ENCODE measurements at regions not wholly inside any gene's neighbourhood (a gene's known extent, or its start where the extent isn't known, plus 50 kb on each side); places are given as distances from the start of the nearest gene placed in this dataset.

GRCh38 chr15:95252404-95252803, 1021.0 kb downstream of the MCTP2 start:
- H3K27ac ChIP-seq (ENCODE audit: low read length) = no peak overlapping the region
- H3K79me2 ChIP-seq (ENCODE audit: insufficient read depth, low read length) = no peaks in the 10 kb centered on the region
- H3K36me3 ChIP-seq (ENCODE audit: insufficient read depth, low read length) = no peaks in the 10 kb centered on the region
- H3K4me3 ChIP-seq (ENCODE audit: low read depth in 1 of 2, low read length in 2 of 2) = no peak overlapping the region
- H2AFZ ChIP-seq (ENCODE audit: low read depth, low read length) = no peak overlapping the region
- H3K4me1 ChIP-seq (ENCODE audit: insufficient read depth, low read length) = no peaks in the 10 kb centered on the region
- H4K20me1 ChIP-seq (ENCODE audit: insufficient read depth, low read length) = no peaks in the 10 kb centered on the region
- TF ChIP-seq EZH2 (IDR thresholded peaks at IDR 0.05; ENCODE audit: borderline replicate concordance, low read depth, low read length, severe bottlenecking) = no peak
- no peak for TF ChIP-seq CTCF (IDR thresholded peaks at IDR 0.05; ENCODE audit: borderline replicate concordance, extremely low read depth, low read length, poor library complexity, severe bottlenecking)
- H3K9me3 ChIP-seq (ENCODE audit: insufficient read depth, low read length, severe bottlenecking) = no peaks in the 10 kb centered on the region
- ATAC-seq (ENCODE audit: insufficient read depth, low read depth) = no peak
- H3K27me3 ChIP-seq (ENCODE audit: insufficient read depth, low read length, poor library complexity) = peaks cover 10% of the 10 kb centered on the region
- DNase-seq = no peak
- no peak overlapping the region for H3K4me2 ChIP-seq (ENCODE audit: insufficient read depth, low read length)
- H3K9ac ChIP-seq (ENCODE audit: low read depth, low read length) = no peak overlapping the region

GRCh38 chr15:95254263-95254662, 1022.9 kb downstream of the MCTP2 start:
- Histone ChIP-seq H3K79me2 (ENCODE audit: insufficient read depth, low read length) (no peaks in the 10 kb centered on the region), H4K20me1 (ENCODE audit: insufficient read depth, low read length) (no peaks in the 10 kb centered on the region), H3K4me2 (ENCODE audit: insufficient read depth, low read length) (no peak overlapping the region), H3K4me3 (ENCODE audit: low read depth in 1 of 2, low read length in 2 of 2) (no peak overlapping the region), H3K4me1 (ENCODE audit: insufficient read depth, low read length) (no peaks in the 10 kb centered on the region), H3K9me3 (ENCODE audit: insufficient read depth, low read length, severe bottlenecking) (no peaks in the 10 kb centered on the region), H3K27me3 (ENCODE audit: insufficient read depth, low read length, poor library complexity) (peaks cover 10% of the 10 kb centered on the region), H2AFZ (ENCODE audit: low read depth, low read length) (no peak overlapping the region), H3K9ac (ENCODE audit: low read depth, low read length) (no peak overlapping the region), H3K27ac (ENCODE audit: low read length) (no peak overlapping the region), H3K36me3 (ENCODE audit: insufficient read depth, low read length) (no peaks in the 10 kb centered on the region)
- no peak for DNase-seq
- TF ChIP-seq EZH2 (IDR thresholded peaks at IDR 0.05; ENCODE audit: borderline replicate concordance, low read depth, low read length, severe bottlenecking) (no peak), CTCF (IDR thresholded peaks at IDR 0.05; ENCODE audit: borderline replicate concordance, extremely low read depth, low read length, poor library complexity, severe bottlenecking) (no peak)
- ATAC-seq (ENCODE audit: insufficient read depth, low read depth) = no peak

DNA sequence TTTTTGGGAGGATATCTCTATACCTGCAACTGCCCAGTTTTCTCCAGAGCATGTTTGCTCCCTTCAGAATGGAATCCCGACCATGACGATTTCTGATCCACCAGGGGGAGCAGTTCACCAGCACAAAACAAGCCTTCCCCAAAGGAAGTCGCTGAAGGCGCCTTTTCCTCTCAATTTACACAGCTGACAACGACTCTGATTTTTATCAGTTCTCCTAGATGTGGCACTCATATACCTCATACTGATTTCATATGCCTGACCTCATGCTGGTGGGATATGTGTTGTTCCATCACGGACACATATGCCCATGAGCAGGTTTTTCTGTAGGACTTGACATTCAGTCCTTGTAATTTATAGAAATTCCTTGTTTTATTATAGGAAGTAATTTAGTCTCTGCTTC, 1028.2 kb downstream of the MCTP2 start:
- Histone ChIP-seq H3K27ac (ENCODE audit: low read length) (no peak overlapping the region), H3K4me2 (ENCODE audit: insufficient read depth, low read length) (no peak overlapping the region), H3K36me3 (ENCODE audit: insufficient read depth, low read length) (no peaks in the 10 kb centered on the region), H3K79me2 (ENCODE audit: insufficient read depth, low read length) (no peaks in the 10 kb centered on the region), H3K4me1 (ENCODE audit: insufficient read depth, low read length) (peaks cover 3% of the 10 kb centered on the region; the same call in 1 of the 2 replicates), H3K9me3 (ENCODE audit: insufficient read depth, low read length, severe bottlenecking) (no peaks in the 10 kb centered on the region), H3K4me3 (ENCODE audit: low read depth in 1 of 2, low read length in 2 of 2) (no peak overlapping the region), H4K20me1 (ENCODE audit: insufficient read depth, low read length) (no peaks in the 10 kb centered on the region), H3K9ac (ENCODE audit: low read depth, low read length) (no peak overlapping the region), H2AFZ (ENCODE audit: low read depth, low read length) (no peak overlapping the region), H3K27me3 (ENCODE audit: insufficient read depth, low read length, poor library complexity) (peaks cover 8% of the 10 kb centered on the region)
- peak; percentile 59 for DNase-seq
- peak; percentile 80 for TF ChIP-seq CTCF (IDR thresholded peaks at IDR 0.05; ENCODE audit: borderline replicate concordance, extremely low read depth, low read length, poor library complexity, severe bottlenecking)
- no peak for TF ChIP-seq EZH2 (IDR thresholded peaks at IDR 0.05; ENCODE audit: borderline replicate concordance, low read depth, low read length, severe bottlenecking)
- peak; percentile 66 for ATAC-seq (ENCODE audit: insufficient read depth, low read depth)

DNA sequence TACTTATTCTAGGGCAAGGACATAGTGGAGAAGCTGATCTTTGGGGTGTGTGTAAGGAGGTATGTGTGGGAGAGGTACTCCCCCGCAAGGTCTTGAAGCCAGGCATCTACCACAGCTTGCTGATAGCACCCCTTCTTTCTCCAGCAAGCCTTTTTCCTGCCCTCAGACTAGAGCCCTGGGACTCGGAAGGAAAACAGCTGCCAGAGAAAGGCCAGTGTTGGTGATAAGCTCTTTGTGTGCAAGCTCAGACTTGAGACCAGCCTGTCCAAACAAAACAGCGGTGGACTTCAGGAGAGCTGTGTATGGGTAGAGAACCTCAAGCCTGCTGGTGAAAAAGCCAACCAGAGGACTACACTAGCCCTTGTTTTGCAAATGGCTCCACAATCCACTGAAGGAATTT, 1028.6 kb downstream of the MCTP2 start:
- H2AFZ ChIP-seq (ENCODE audit: low read depth, low read length) = no peak overlapping the region
- H4K20me1 ChIP-seq (ENCODE audit: insufficient read depth, low read length) = no peaks in the 10 kb centered on the region
- H3K4me1 ChIP-seq (ENCODE audit: insufficient read depth, low read length) = peaks cover 3% of the 10 kb centered on the region; the same call in 1 of the 2 replicates
- no peak overlapping the region for H3K4me3 ChIP-seq (ENCODE audit: low read depth in 1 of 2, low read length in 2 of 2)
- H3K9ac ChIP-seq (ENCODE audit: low read depth, low read length) = no peak overlapping the region
- H3K79me2 ChIP-seq (ENCODE audit: insufficient read depth, low read length) = no peaks in the 10 kb centered on the region
- H3K4me2 ChIP-seq (ENCODE audit: insufficient read depth, low read length) = no peak overlapping the region
- peaks cover 8% of the 10 kb centered on the region for H3K27me3 ChIP-seq (ENCODE audit: insufficient read depth, low read length, poor library complexity)
- ATAC-seq (ENCODE audit: insufficient read depth, low read depth) (no peak), DNase-seq (no peak)
- no peaks in the 10 kb centered on the region for H3K9me3 ChIP-seq (ENCODE audit: insufficient read depth, low read length, severe bottlenecking)
- no peak overlapping the region for H3K27ac ChIP-seq (ENCODE audit: low read length)
- H3K36me3 ChIP-seq (ENCODE audit: insufficient read depth, low read length) = no peaks in the 10 kb centered on the region
- no peak for TF ChIP-seq CTCF (IDR thresholded peaks at IDR 0.05; ENCODE audit: borderline replicate concordance, extremely low read depth, low read length, poor library complexity, severe bottlenecking)
- no peak for TF ChIP-seq EZH2 (IDR thresholded peaks at IDR 0.05; ENCODE audit: borderline replicate concordance, low read depth, low read length, severe bottlenecking)
